ENCODE measurements at regions not wholly inside any gene's neighbourhood (a gene's known extent, or its start where the extent isn't known, plus 50 kb on each side); places are given as distances from the start of the nearest gene placed in this dataset.
"Not testable (repeated sequence)": the region's sequence is repeated elsewhere in the genome, so short reads cannot be mapped to it uniquely, and the experiment has no call there.

DNA sequence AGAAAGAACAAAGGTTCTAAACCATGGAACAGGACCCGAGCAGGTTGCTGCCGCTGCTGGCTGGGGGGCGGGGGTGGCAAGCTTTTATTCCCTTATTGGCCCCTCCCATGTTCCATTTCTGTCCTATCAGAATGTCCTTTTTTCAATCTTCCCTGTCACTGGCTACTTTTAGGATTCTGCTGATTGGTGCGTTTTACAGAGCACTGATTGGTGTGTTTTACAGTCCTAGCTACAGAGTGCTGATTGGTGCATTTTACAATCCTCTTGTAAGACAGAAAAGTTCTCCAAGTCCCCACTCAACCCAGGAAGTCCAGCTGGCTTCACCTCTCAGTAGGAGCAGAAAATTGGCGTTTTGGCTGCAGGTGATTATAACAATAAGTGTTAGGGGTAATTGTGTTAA lies 180.9 kb downstream of the KLF13 start:
- TF ChIP-seq, protein P1, sequence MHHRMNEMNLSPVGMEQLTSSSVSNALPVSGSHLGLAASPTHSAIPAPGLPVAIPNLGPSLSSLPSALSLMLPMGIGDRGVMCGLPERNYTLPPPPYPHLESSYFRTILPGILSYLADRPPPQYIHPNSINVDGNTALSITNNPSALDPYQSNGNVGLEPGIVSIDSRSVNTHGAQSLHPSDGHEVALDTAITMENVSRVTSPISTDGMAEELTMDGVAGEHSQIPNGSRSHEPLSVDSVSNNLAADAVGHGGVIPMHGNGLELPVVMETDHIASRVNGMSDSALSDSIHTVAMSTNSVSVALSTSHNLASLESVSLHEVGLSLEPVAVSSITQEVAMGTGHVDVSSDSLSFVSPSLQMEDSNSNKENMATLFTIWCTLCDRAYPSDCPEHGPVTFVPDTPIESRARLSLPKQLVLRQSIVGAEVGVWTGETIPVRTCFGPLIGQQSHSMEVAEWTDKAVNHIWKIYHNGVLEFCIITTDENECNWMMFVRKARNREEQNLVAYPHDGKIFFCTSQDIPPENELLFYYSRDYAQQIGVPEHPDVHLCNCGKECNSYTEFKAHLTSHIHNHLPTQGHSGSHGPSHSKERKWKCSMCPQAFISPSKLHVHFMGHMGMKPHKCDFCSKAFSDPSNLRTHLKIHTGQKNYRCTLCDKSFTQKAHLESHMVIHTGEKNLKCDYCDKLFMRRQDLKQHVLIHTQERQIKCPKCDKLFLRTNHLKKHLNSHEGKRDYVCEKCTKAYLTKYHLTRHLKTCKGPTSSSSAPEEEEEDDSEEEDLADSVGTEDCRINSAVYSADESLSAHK (CRISPR knock-in tag; IDR thresholded peaks at IDR 0.05; ENCODE audit: borderline replicate concordance), result not testable (repeated sequence)
- not testable (repeated sequence) for TF ChIP-seq EHMT2 (IDR thresholded peaks at IDR 0.05; ENCODE audit: borderline replicate concordance, low read depth, low read length); SMARCE1 (IDR thresholded peaks at IDR 0.05; ENCODE audit: borderline replicate concordance); POLR2A (IDR thresholded peaks at IDR 0.05; ENCODE audit: insufficient read depth in 1 of 2, low read depth in 2 of 2, low read length in 2 of 2); ZNF274 (CRISPR knock-in tag; IDR thresholded peaks at IDR 0.05); SMARCC2 (IDR thresholded peaks at IDR 0.05); SPEN (CRISPR knock-in tag; IDR thresholded peaks at IDR 0.05; ENCODE audit: low read depth); NFKBIZ (CRISPR knock-in tag; IDR thresholded peaks at IDR 0.05); SMAD3 (CRISPR knock-in tag; IDR thresholded peaks at IDR 0.05)
- TF ChIP-seq, protein P2, sequence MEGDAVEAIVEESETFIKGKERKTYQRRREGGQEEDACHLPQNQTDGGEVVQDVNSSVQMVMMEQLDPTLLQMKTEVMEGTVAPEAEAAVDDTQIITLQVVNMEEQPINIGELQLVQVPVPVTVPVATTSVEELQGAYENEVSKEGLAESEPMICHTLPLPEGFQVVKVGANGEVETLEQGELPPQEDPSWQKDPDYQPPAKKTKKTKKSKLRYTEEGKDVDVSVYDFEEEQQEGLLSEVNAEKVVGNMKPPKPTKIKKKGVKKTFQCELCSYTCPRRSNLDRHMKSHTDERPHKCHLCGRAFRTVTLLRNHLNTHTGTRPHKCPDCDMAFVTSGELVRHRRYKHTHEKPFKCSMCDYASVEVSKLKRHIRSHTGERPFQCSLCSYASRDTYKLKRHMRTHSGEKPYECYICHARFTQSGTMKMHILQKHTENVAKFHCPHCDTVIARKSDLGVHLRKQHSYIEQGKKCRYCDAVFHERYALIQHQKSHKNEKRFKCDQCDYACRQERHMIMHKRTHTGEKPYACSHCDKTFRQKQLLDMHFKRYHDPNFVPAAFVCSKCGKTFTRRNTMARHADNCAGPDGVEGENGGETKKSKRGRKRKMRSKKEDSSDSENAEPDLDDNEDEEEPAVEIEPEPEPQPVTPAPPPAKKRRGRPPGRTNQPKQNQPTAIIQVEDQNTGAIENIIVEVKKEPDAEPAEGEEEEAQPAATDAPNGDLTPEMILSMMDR (CRISPR knock-in tag; IDR thresholded peaks at IDR 0.05), result not testable (repeated sequence)

Data from HepG2 (cell line).